ENCODE measurements at regions not wholly inside any gene's neighbourhood (a gene's known extent, or its start where the extent isn't known, plus 50 kb on each side); places are given as distances from the start of the nearest gene placed in this dataset.

DNA sequence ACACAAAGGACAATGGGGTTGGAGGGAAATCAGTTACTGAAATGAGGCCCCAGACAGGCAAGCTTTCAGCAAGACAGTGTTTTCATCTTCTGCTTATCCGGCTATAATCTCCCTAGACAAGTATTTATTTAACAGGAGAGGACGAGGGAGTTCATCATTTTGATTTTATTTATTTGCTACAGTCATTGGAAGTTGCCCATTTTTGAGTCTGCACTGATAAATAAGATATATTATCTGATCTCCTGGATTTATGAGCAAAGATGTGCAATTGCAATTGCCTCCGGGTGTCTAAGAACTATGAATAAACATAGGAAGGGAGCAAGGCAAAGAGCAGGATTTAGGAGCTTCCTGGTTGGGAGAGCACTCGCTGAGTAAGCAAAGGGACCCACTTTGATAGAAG is 263.2 kb upstream of the EDA2R start:
- BruUV-seq (replicated peaks) = no TSS peak
- H3K4me1 ChIP-seq (ENCODE audit: insufficient read depth, low read length) = no peaks in the 10 kb centered on the region
- CTCF ChIA-PET = no interaction called here
- no peak overlapping the region for H2AFZ ChIP-seq (ENCODE audit: low read length)
- H3K9me2 ChIP-seq (replicated peaks; ENCODE audit: low read length) = no peaks in the 10 kb centered on the region
- POLR2A ChIA-PET (ENCODE audit: unreplicated experiment) = no interaction called here
- no peak overlapping the region for H3K4me2 ChIP-seq (ENCODE audit: low read length)
- no peaks in the 10 kb centered on the region for H3K27me3 ChIP-seq (ENCODE audit: low read length)
- no peaks in the 10 kb centered on the region for H4K20me1 ChIP-seq (ENCODE audit: low read length)
- DNase-seq = no peak
- H3F3A ChIP-seq (ENCODE audit: low read length, unreplicated experiment) = no peaks in the 10 kb centered on the region
- no peaks in the 10 kb centered on the region for H3K9me3 ChIP-seq (ENCODE audit: low read length)
- H3K4me3 ChIP-seq (ENCODE audit: low read length) = no peak overlapping the region
- no peak overlapping the region for H3K27ac ChIP-seq (ENCODE audit: low read length)
- TF ChIP-seq, protein P1, sequence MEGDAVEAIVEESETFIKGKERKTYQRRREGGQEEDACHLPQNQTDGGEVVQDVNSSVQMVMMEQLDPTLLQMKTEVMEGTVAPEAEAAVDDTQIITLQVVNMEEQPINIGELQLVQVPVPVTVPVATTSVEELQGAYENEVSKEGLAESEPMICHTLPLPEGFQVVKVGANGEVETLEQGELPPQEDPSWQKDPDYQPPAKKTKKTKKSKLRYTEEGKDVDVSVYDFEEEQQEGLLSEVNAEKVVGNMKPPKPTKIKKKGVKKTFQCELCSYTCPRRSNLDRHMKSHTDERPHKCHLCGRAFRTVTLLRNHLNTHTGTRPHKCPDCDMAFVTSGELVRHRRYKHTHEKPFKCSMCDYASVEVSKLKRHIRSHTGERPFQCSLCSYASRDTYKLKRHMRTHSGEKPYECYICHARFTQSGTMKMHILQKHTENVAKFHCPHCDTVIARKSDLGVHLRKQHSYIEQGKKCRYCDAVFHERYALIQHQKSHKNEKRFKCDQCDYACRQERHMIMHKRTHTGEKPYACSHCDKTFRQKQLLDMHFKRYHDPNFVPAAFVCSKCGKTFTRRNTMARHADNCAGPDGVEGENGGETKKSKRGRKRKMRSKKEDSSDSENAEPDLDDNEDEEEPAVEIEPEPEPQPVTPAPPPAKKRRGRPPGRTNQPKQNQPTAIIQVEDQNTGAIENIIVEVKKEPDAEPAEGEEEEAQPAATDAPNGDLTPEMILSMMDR (conservative IDR thresholded peaks at IDR 0.05; ENCODE audit: low read depth, low read length) = no peak
- TF ChIP-seq EZH2phosphoT487 (IDR thresholded peaks at IDR 0.05; ENCODE audit: borderline replicate concordance, low read length) = no peak
- no peak for TF ChIP-seq EZH2 (IDR thresholded peaks at IDR 0.05; ENCODE audit: low read length, unreplicated experiment)
- ATAC-seq = no peak
- intact Hi-C loops (cut with micrococcal nuclease) = no loop called here
- H3K9ac ChIP-seq (ENCODE audit: low read length) = no peak overlapping the region
- H3K36me3 ChIP-seq (ENCODE audit: low read depth, low read length) = no peaks in the 10 kb centered on the region
- H3K79me2 ChIP-seq (ENCODE audit: low read length) = no peaks in the 10 kb centered on the region

DNA sequence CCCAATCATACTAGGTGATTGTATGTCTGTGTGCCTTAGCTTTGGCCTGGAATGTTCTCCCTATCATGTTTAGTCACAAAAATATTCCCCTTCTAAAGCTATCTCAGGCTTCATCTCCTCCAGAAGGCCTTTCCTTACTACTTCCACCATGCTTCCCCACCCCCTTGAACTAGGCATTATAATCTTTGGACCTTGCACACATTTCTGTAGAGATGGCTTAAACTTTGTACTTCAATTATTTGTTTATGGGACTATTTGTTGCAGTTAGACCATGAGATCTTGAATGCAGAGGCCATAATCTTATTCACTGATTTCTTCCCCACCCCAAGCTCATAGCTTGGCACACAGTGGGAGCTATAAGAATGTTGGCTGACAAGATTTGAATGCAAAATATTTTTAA is 262.0 kb upstream of the EDA2R start:
- Histone ChIP-seq H3K9ac (ENCODE audit: low read length) (no peak overlapping the region), H3K4me1 (ENCODE audit: insufficient read depth, low read length) (no peaks in the 10 kb centered on the region), H3K79me2 (ENCODE audit: low read length) (no peaks in the 10 kb centered on the region), H2AFZ (ENCODE audit: low read length) (no peak overlapping the region), H3K4me3 (ENCODE audit: low read length) (no peak overlapping the region), H3K36me3 (ENCODE audit: low read depth, low read length) (no peaks in the 10 kb centered on the region), H3K27me3 (ENCODE audit: low read length) (no peaks in the 10 kb centered on the region), H4K20me1 (ENCODE audit: low read length) (no peaks in the 10 kb centered on the region), H3K27ac (ENCODE audit: low read length) (no peak overlapping the region), H3K9me2 (replicated peaks; ENCODE audit: low read length) (no peaks in the 10 kb centered on the region), H3K9me3 (ENCODE audit: low read length) (no peaks in the 10 kb centered on the region), H3F3A (ENCODE audit: low read length, unreplicated experiment) (no peaks in the 10 kb centered on the region), H3K4me2 (ENCODE audit: low read length) (no peak overlapping the region)
- ChIA-PET CTCF (no interaction called here), POLR2A (ENCODE audit: unreplicated experiment) (no interaction called here)
- intact Hi-C loops (cut with micrococcal nuclease) = no loop called here
- DNase-seq (no peak), ATAC-seq (no peak)
- BruUV-seq (replicated peaks) = no TSS peak
- no peak for TF ChIP-seq EZH2 (IDR thresholded peaks at IDR 0.05; ENCODE audit: low read length, unreplicated experiment)
- TF ChIP-seq EZH2phosphoT487 (IDR thresholded peaks at IDR 0.05; ENCODE audit: borderline replicate concordance, low read length) = no peak
- TF ChIP-seq, protein P1 (conservative IDR thresholded peaks at IDR 0.05; ENCODE audit: low read depth, low read length) = no peak

GRCh38 chrX:66892004-66892403 is 253.1 kb upstream of the EDA2R start:
- H3K9ac ChIP-seq (ENCODE audit: low read length) = no peak overlapping the region
- no peaks in the 10 kb centered on the region for H3K9me2 ChIP-seq (replicated peaks; ENCODE audit: low read length)
- H3K4me1 ChIP-seq (ENCODE audit: insufficient read depth, low read length) = no peaks in the 10 kb centered on the region
- ChIA-PET POLR2A (ENCODE audit: unreplicated experiment) (no interaction called here), CTCF (no interaction called here)
- DNase-seq (no peak), ATAC-seq (no peak)
- TF ChIP-seq, protein P1 (conservative IDR thresholded peaks at IDR 0.05; ENCODE audit: low read depth, low read length) = no peak
- no peak for TF ChIP-seq EZH2 (IDR thresholded peaks at IDR 0.05; ENCODE audit: low read length, unreplicated experiment)
- H2AFZ ChIP-seq (ENCODE audit: low read length) = no peak overlapping the region
- no peak overlapping the region for H3K4me3 ChIP-seq (ENCODE audit: low read length)
- no peaks in the 10 kb centered on the region for H3K27me3 ChIP-seq (ENCODE audit: low read length)
- no peaks in the 10 kb centered on the region for H3K79me2 ChIP-seq (ENCODE audit: low read length)
- no TSS peak for BruUV-seq (replicated peaks)
- H3F3A ChIP-seq (ENCODE audit: low read length, unreplicated experiment) = no peaks in the 10 kb centered on the region
- H3K27ac ChIP-seq (ENCODE audit: low read length) = no peak overlapping the region
- intact Hi-C loops (cut with micrococcal nuclease) = no loop called here
- H4K20me1 ChIP-seq (ENCODE audit: low read length) = no peaks in the 10 kb centered on the region
- H3K36me3 ChIP-seq (ENCODE audit: low read depth, low read length) = no peaks in the 10 kb centered on the region
- no peaks in the 10 kb centered on the region for H3K9me3 ChIP-seq (ENCODE audit: low read length)
- H3K4me2 ChIP-seq (ENCODE audit: low read length) = no peak overlapping the region

Measured in PC-3 (cell line).